ENCODE measurements at regions not wholly inside any gene's neighbourhood (a gene's known extent, or its start where the extent isn't known, plus 50 kb on each side); places are given as distances from the start of the nearest gene placed in this dataset.
A peak's percentile ranks its signal among the peaks of the same experiment; 100 is the strongest.

GRCh38 chr2:176554101-176555048 is 285.1 kb downstream of the MTX2 start (continued):
- TF ChIP-seq FOSL2 (CRISPR knock-in tag; IDR thresholded peaks at IDR 0.05): no peak
- no peak for TF ChIP-seq ZNF274 (CRISPR knock-in tag; IDR thresholded peaks at IDR 0.05)
- no peak for TF ChIP-seq ATF7 (IDR thresholded peaks at IDR 0.05)
- no peak for TF ChIP-seq ATF7 (CRISPR knock-in tag; IDR thresholded peaks at IDR 0.05)
- TF ChIP-seq ZNF501 (CRISPR knock-in tag; IDR thresholded peaks at IDR 0.05): peak; percentile 55; the same call in 1 of the 2 replicates
- TF ChIP-seq, protein P1, sequence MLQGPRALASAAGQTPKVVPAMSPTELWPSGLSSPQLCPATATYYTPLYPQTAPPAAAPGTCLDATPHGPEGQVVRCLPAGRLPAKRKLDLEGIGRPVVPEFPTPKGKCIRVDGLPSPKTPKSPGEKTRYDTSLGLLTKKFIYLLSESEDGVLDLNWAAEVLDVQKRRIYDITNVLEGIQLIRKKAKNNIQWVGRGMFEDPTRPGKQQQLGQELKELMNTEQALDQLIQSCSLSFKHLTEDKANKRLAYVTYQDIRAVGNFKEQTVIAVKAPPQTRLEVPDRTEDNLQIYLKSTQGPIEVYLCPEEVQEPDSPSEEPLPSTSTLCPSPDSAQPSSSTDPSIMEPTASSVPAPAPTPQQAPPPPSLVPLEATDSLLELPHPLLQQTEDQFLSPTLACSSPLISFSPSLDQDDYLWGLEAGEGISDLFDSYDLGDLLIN (CRISPR knock-in tag; IDR thresholded peaks at IDR 0.05; ENCODE audit: borderline replicate concordance): no peak
- TF ChIP-seq ZNF572 (CRISPR knock-in tag; IDR thresholded peaks at IDR 0.05): no peak
- TF ChIP-seq ZNF430 (CRISPR knock-in tag; IDR thresholded peaks at IDR 0.05): no peak
- TF ChIP-seq, protein P2, sequence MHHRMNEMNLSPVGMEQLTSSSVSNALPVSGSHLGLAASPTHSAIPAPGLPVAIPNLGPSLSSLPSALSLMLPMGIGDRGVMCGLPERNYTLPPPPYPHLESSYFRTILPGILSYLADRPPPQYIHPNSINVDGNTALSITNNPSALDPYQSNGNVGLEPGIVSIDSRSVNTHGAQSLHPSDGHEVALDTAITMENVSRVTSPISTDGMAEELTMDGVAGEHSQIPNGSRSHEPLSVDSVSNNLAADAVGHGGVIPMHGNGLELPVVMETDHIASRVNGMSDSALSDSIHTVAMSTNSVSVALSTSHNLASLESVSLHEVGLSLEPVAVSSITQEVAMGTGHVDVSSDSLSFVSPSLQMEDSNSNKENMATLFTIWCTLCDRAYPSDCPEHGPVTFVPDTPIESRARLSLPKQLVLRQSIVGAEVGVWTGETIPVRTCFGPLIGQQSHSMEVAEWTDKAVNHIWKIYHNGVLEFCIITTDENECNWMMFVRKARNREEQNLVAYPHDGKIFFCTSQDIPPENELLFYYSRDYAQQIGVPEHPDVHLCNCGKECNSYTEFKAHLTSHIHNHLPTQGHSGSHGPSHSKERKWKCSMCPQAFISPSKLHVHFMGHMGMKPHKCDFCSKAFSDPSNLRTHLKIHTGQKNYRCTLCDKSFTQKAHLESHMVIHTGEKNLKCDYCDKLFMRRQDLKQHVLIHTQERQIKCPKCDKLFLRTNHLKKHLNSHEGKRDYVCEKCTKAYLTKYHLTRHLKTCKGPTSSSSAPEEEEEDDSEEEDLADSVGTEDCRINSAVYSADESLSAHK (CRISPR knock-in tag; IDR thresholded peaks at IDR 0.05; ENCODE audit: borderline replicate concordance): no peak
- TF ChIP-seq ZBTB7B (CRISPR knock-in tag; IDR thresholded peaks at IDR 0.05): peak; percentile 52
- TF ChIP-seq, protein P3, sequence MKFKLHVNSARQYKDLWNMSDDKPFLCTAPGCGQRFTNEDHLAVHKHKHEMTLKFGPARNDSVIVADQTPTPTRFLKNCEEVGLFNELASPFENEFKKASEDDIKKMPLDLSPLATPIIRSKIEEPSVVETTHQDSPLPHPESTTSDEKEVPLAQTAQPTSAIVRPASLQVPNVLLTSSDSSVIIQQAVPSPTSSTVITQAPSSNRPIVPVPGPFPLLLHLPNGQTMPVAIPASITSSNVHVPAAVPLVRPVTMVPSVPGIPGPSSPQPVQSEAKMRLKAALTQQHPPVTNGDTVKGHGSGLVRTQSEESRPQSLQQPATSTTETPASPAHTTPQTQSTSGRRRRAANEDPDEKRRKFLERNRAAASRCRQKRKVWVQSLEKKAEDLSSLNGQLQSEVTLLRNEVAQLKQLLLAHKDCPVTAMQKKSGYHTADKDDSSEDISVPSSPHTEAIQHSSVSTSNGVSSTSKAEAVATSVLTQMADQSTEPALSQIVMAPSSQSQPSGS (CRISPR knock-in tag; IDR thresholded peaks at IDR 0.05): no peak
- no peak for TF ChIP-seq KDM4B (CRISPR knock-in tag; IDR thresholded peaks at IDR 0.05)
- TF ChIP-seq ZNF777 (CRISPR knock-in tag; IDR thresholded peaks at IDR 0.05): no peak
- no peak for TF ChIP-seq ZKSCAN8 (CRISPR knock-in tag; IDR thresholded peaks at IDR 0.05; ENCODE audit: borderline replicate concordance)
- no peak for TF ChIP-seq SIN3B (IDR thresholded peaks at IDR 0.05; ENCODE audit: low read length)

Measured in HepG2 (cell line).